HG03108 (cell line): ENCODE measurements at regions not wholly inside any gene's neighbourhood (a gene's known extent, or its start where the extent isn't known, plus 50 kb on each side); places are given as distances from the start of the nearest gene placed in this dataset.
"Not testable (repeated sequence)": the region's sequence is repeated elsewhere in the genome, so short reads cannot be mapped to it uniquely, and the experiment has no call there.

ENCODE experiments used
- ATAC-seq: cut with Tn5 transposase; IDR thresholded peaks from one replicate; pipeline ENCODE4 v1.9.1; 2021; ENCODE audit warnings: moderate library complexity; ENCODE audit not compliant: unreplicated experiment

- ATAC-seq, result no peak
Measured at GRCh38 chrX:55142206-55142918, 53.5 kb downstream of the PAGE2 start.

- ATAC-seq, result no peak
Measured at GRCh38 chrX:55142919-55143310, 54.1 kb downstream of the PAGE2 start.

- no peak for ATAC-seq
Measured at GRCh38 chrX:55143621-55144020, 54.8 kb downstream of the PAGE2 start.

GRCh38 chrX:55144697-55145096 lies 55.9 kb downstream of the PAGE2 start:
- ATAC-seq, result no peak

- ATAC-seq, result no peak
Measured at GRCh38 chrX:55149242-55149641, 60.4 kb downstream of the PAGE2 start.

- no peak for ATAC-seq
Measured at GRCh38 chrX:55151199-55151598, 62.4 kb downstream of the PAGE2 start.

- no peak for ATAC-seq
Measured at GRCh38 chrX:55159551-55159950, 60.6 kb upstream of the PAGE5 start.

GRCh38 chrX:55160685-55161552 lies 59.2 kb upstream of the PAGE5 start:
- ATAC-seq, result peak; percentile 95

- ATAC-seq, result no peak
Measured at GRCh38 chrX:55161581-55161980, 58.6 kb upstream of the PAGE5 start.

- ATAC-seq, result no peak
Measured at GRCh38 chrX:55163171-55163570, 57.0 kb upstream of the PAGE5 start.

- not testable (repeated sequence) for ATAC-seq
Measured at GRCh38 chrX:55165026-55165425, 55.1 kb upstream of the PAGE5 start.

GRCh38 chrX:55167124-55167803 lies 52.9 kb upstream of the PAGE5 start:
- ATAC-seq, result no peak

GRCh38 chrX:55167901-55168300 lies 52.2 kb upstream of the PAGE5 start:
- ATAC-seq, result no peak

- ATAC-seq, result no peak
Measured at GRCh38 chrX:55169782-55170181, 50.4 kb upstream of the PAGE5 start.
